ENCODE measurements at regions not wholly inside any gene's neighbourhood (a gene's known extent, or its start where the extent isn't known, plus 50 kb on each side); places are given as distances from the start of the nearest gene placed in this dataset.

GRCh38 chr5:74541381-74541781 is 99.1 kb downstream of the ENC1 start:
- Histone ChIP-seq H3K27ac (ENCODE audit: low read depth, low read length) (no peak overlapping the region), H3K9me3 (ENCODE audit: control insufficient read depth, insufficient read depth, low read length) (no peaks in the 10 kb centered on the region), H3K4me3 (ENCODE audit: low read depth, low read length) (no peak overlapping the region), H3K27me3 (ENCODE audit: control insufficient read depth, insufficient read depth, low read length) (no peaks in the 10 kb centered on the region)
- DNase-seq (ENCODE audit: low read depth, low spot score) = no peak
- CTCF ChIA-PET = no interaction called here
- TF ChIP-seq CTCF (IDR thresholded peaks at IDR 0.05; ENCODE audit: low read depth, low read length) = no peak
- POLR2A ChIA-PET = no interaction called here

GRCh38 chr5:74540622-74541021 is 99.9 kb downstream of the ENC1 start:
- Histone ChIP-seq H3K27me3 (ENCODE audit: control insufficient read depth, insufficient read depth, low read length) (no peaks in the 10 kb centered on the region), H3K4me3 (ENCODE audit: low read depth, low read length) (no peak overlapping the region), H3K9me3 (ENCODE audit: control insufficient read depth, insufficient read depth, low read length) (no peaks in the 10 kb centered on the region), H3K27ac (ENCODE audit: low read depth, low read length) (peak overlapping the region; percentile 11)
- ChIA-PET CTCF (no interaction called here), POLR2A (interaction anchor here (0.7 kb wide), 1 partner anchor 151 kb away, joined by 5 read pairs; no protein-coding TSS in a partner anchor)
- no peak for DNase-seq (ENCODE audit: low read depth, low spot score)
- TF ChIP-seq CTCF (IDR thresholded peaks at IDR 0.05; ENCODE audit: low read depth, low read length) = no peak

- H3K27me3 ChIP-seq (ENCODE audit: control insufficient read depth, insufficient read depth, low read length) = no peaks in the 10 kb centered on the region
- ChIA-PET CTCF (no interaction called here), POLR2A (no interaction called here)
- DNase-seq (ENCODE audit: low read depth, low spot score) = no peak
- H3K4me3 ChIP-seq (ENCODE audit: low read depth, low read length) = no peak overlapping the region
- no peak overlapping the region for H3K27ac ChIP-seq (ENCODE audit: low read depth, low read length)
- TF ChIP-seq CTCF (IDR thresholded peaks at IDR 0.05; ENCODE audit: low read depth, low read length) = no peak
- no peaks in the 10 kb centered on the region for H3K9me3 ChIP-seq (ENCODE audit: control insufficient read depth, insufficient read depth, low read length)
These were observed 100.5 kb downstream of the ENC1 start for GRCh38 chr5:74539986-74540385.

- Histone ChIP-seq H3K4me3 (ENCODE audit: low read depth, low read length) (no peak overlapping the region), H3K27me3 (ENCODE audit: control insufficient read depth, insufficient read depth, low read length) (no peaks in the 10 kb centered on the region), H3K27ac (ENCODE audit: low read depth, low read length) (peak overlapping the region; percentile 52), H3K9me3 (ENCODE audit: control insufficient read depth, insufficient read depth, low read length) (peaks cover 3% of the 10 kb centered on the region; the same call in 1 of the 2 replicates)
- peak; percentile 64 for DNase-seq (ENCODE audit: low read depth, low spot score)
- POLR2A ChIA-PET = no interaction called here
- no peak for TF ChIP-seq CTCF (IDR thresholded peaks at IDR 0.05; ENCODE audit: low read depth, low read length)
- CTCF ChIA-PET = no interaction called here
These were observed 102.3 kb downstream of the ENC1 start for GRCh38 chr5:74538206-74538661.

- POLR2A ChIA-PET = no interaction called here
- H3K4me3 ChIP-seq (ENCODE audit: low read depth, low read length) = no peak overlapping the region
- no peak for TF ChIP-seq CTCF (IDR thresholded peaks at IDR 0.05; ENCODE audit: low read depth, low read length)
- no peak for DNase-seq (ENCODE audit: low read depth, low spot score)
- no peak overlapping the region for H3K27ac ChIP-seq (ENCODE audit: low read depth, low read length)
- H3K27me3 ChIP-seq (ENCODE audit: control insufficient read depth, insufficient read depth, low read length) = no peaks in the 10 kb centered on the region
- H3K9me3 ChIP-seq (ENCODE audit: control insufficient read depth, insufficient read depth, low read length) = peaks cover 3% of the 10 kb centered on the region; the same call in 1 of the 2 replicates
- CTCF ChIA-PET = no interaction called here
These were observed 103.9 kb downstream of the ENC1 start for GRCh38 chr5:74536658-74537057.
